Sigmoid colon (tissue), 6 donors: ENCODE measurements at regions not wholly inside any gene's neighbourhood (a gene's known extent, or its start where the extent isn't known, plus 50 kb on each side); places are given as distances from the start of the nearest gene placed in this dataset.

ENCODE experiments used
- DNase-seq: peaks from one replicate; pipeline ENCODE4 v3.0.0-alpha.2; 2019
- H3K27ac ChIP-seq, 4 donors: fragments of 200-600 bp; sonication (generic); one replicate each; pipeline ENCODE4 v1.5.1; 2016 to 2019; ENCODE audit warnings: mild to moderate bottlenecking in 1 of 4
- H3K27me3 ChIP-seq, 3 donors: fragments of 200-600 bp; sonication (generic); one replicate each; pipeline ENCODE4 v1.5.1; 2019; ENCODE audit warnings: mild to moderate bottlenecking in 1 of 3
- H3K36me3 ChIP-seq, 4 donors: fragments of 200-600 bp; sonication (generic); one replicate each; pipeline ENCODE4 v1.5.1; 2016 to 2019
- H3K4me1 ChIP-seq, 4 donors: fragments of 200-600 bp; sonication (generic); one replicate each; pipeline ENCODE4 v1.5.1; 2017 to 2019
- H3K4me3 ChIP-seq, 4 donors: fragments of 200-600 bp; sonication (generic); one replicate each; pipeline ENCODE4 v1.5.1; 2017 to 2019; ENCODE audit warnings: mild to moderate bottlenecking in 2 of 4, moderate library complexity in 1 of 4
- H3K9me3 ChIP-seq, 4 donors: fragments of 200-600 bp in 3 of 4; sonication (generic) in 3 of 4; one replicate each; pipeline versions ENCODE4 v1.5.1 to v1.6.1; 2013 to 2019
- CTCF ChIP-seq, 4 experiments: fragments of 450-650 bp in 3 of 4; fragments of 200-600 bp in 1 of 4; IDR thresholded peaks; one replicate each; pipeline ENCODE4 v1.5.1; 2016 to 2019; ENCODE audit warnings: antibody characterized with exemption in 4 of 4, mild to moderate bottlenecking in 3 of 4, moderate library complexity in 2 of 4
- EP300 ChIP-seq, 4 donors: sonication (generic); formaldehyde crosslinking; IDR thresholded peaks; one replicate each; pipeline ENCODE4 v1.6.1; 2017; ENCODE audit warnings: antibody characterized with exemption in 4 of 4
- POLR2A ChIP-seq, 2 donors: fragments of 450-650 bp; IDR thresholded peaks; one replicate each; pipeline ENCODE4 v1.6.1; 2016; ENCODE audit warnings: antibody characterized with exemption in 2 of 2, mild to moderate bottlenecking in 2 of 2, moderate library complexity in 2 of 2
- POLR2AphosphoS5 ChIP-seq, 4 donors: sonication (generic); formaldehyde crosslinking; IDR thresholded peaks; one replicate each; pipeline ENCODE4 v1.6.1; 2017; ENCODE audit warnings: antibody characterized with exemption in 4 of 4
- WGBS, 2 donors: extraction: QIAGEN DNeasy Blood & Tissue Kit; methylation state at CpG; one replicate each; pipeline ENCODE4 v1.1.7; 2013; 5-methylcytosine and 5-hydroxymethylcytosine counted together
- intact Hi-C: fragments of 100-400 bp; cut with DNase I; formaldehyde crosslinking; loops from one replicate; pipeline ENCODE4 v1.15.1; 2023
- donor health status: healthy with polysubstance abuse.
- donor health status: healthy.

- no peak for DNase-seq
- no peaks in the 10 kb centered on the region for H3K27me3 ChIP-seq
- intact Hi-C loops: no loop called here
Measured at GRCh38 chr18:43882358-43883055, 605.2 kb upstream of the SYT4 start.

GRCh38 chr18:43883886-43884285 lies 606.6 kb upstream of the SYT4 start:
- no peak for TF ChIP-seq POLR2A (IDR thresholded peaks at IDR 0.05)
- TF ChIP-seq CTCF (IDR thresholded peaks at IDR 0.05): no peak
- TF ChIP-seq POLR2AphosphoS5 (IDR thresholded peaks at IDR 0.05): no peak
- TF ChIP-seq EP300 (IDR thresholded peaks at IDR 0.05): no peak
- Histone ChIP-seq H3K4me1 (no peaks in the 10 kb centered on the region), H3K4me3 (no peak overlapping the region), H3K27me3 (no peaks in the 10 kb centered on the region), H3K9me3 (no peaks in the 10 kb centered on the region), H3K27ac (no peak overlapping the region), H3K36me3 (no peaks in the 10 kb centered on the region)
- intact Hi-C loops: no loop called here
- DNase-seq: no peak

More at GRCh38 chr18:43882358-43883055, 605.2 kb upstream of the SYT4 start:
- Histone ChIP-seq H3K27ac (no peak overlapping the region), H3K9me3 (no peaks in the 10 kb centered on the region), H3K36me3 (no peaks in the 10 kb centered on the region), H3K4me3 (no peak overlapping the region), H3K4me1 (no peaks in the 10 kb centered on the region)
- no peak for TF ChIP-seq POLR2A (IDR thresholded peaks at IDR 0.05)
- no peak for TF ChIP-seq CTCF (IDR thresholded peaks at IDR 0.05)
- TF ChIP-seq EP300 (IDR thresholded peaks at IDR 0.05): no peak
- TF ChIP-seq POLR2AphosphoS5 (IDR thresholded peaks at IDR 0.05): no peak
- WGBS, 2 donors: 72 to 76% methylated on average over 7 of the region's 7 CpGs

GRCh38 chr18:43886341-43886740 lies 609.1 kb upstream of the SYT4 start:
- H3K4me1 ChIP-seq: no peaks in the 10 kb centered on the region
- no peak overlapping the region for H3K27ac ChIP-seq
- no peaks in the 10 kb centered on the region for H3K27me3 ChIP-seq
- TF ChIP-seq CTCF (IDR thresholded peaks at IDR 0.05) (no peak), EP300 (IDR thresholded peaks at IDR 0.05) (no peak), POLR2AphosphoS5 (IDR thresholded peaks at IDR 0.05) (no peak), POLR2A (IDR thresholded peaks at IDR 0.05) (no peak)
- WGBS, 2 donors: 95 to 96% methylated on average over 1 of the region's 1 CpG
- no peaks in the 10 kb centered on the region for H3K36me3 ChIP-seq
- DNase-seq: no peak
- no peak overlapping the region for H3K4me3 ChIP-seq
- intact Hi-C loops: no loop called here
- no peaks in the 10 kb centered on the region for H3K9me3 ChIP-seq

GRCh38 chr18:43887491-43887890 lies 610.2 kb upstream of the SYT4 start:
- Histone ChIP-seq H3K27ac (no peak overlapping the region), H3K36me3 (no peaks in the 10 kb centered on the region), H3K4me3 (no peak overlapping the region), H3K27me3 (no peaks in the 10 kb centered on the region), H3K9me3 (no peaks in the 10 kb centered on the region), H3K4me1 (peaks cover 0 to under 1% (median 0%) of the 10 kb centered on the region in 4 donors)
- TF ChIP-seq CTCF (IDR thresholded peaks at IDR 0.05) (no peak), POLR2AphosphoS5 (IDR thresholded peaks at IDR 0.05) (no peak), POLR2A (IDR thresholded peaks at IDR 0.05) (no peak), EP300 (IDR thresholded peaks at IDR 0.05) (no peak)
- no peak for DNase-seq
- WGBS, 2 donors: 54 to 64% methylated on average over 2 of the region's 2 CpGs
- intact Hi-C loops: no loop called here

- WGBS, 2 donors: 53 to 72% methylated on average over 3 of the region's 3 CpGs
- intact Hi-C loops: no loop called here
Measured at GRCh38 chr18:43888598-43888997, 611.3 kb upstream of the SYT4 start.

More at GRCh38 chr18:43888598-43888997, 611.3 kb upstream of the SYT4 start:
- Histone ChIP-seq H3K27me3 (no peaks in the 10 kb centered on the region), H3K4me1 (peaks cover 0 to 7% (median 6%) of the 10 kb centered on the region in 4 donors), H3K9me3 (no peaks in the 10 kb centered on the region), H3K27ac (no peak overlapping the region), H3K4me3 (no peak overlapping the region), H3K36me3 (no peaks in the 10 kb centered on the region)
- no peak for DNase-seq
- TF ChIP-seq POLR2AphosphoS5 (IDR thresholded peaks at IDR 0.05) (no peak), EP300 (IDR thresholded peaks at IDR 0.05) (no peak), POLR2A (IDR thresholded peaks at IDR 0.05) (no peak), CTCF (IDR thresholded peaks at IDR 0.05) (no peak)
